K562 (cell line): ENCODE measurements at regions not wholly inside any gene's neighbourhood (a gene's known extent, or its start where the extent isn't known, plus 50 kb on each side); places are given as distances from the start of the nearest gene placed in this dataset.

Experiments used
- ATAC-seq: fragments of 200-7000 bp; cut with Tn5 transposase; 3 replicates; pipeline ENCODE4 v1.9.1; 2020; ENCODE audit warnings: moderate library complexity
- BruUV-seq: library from RNA; stranded (reverse); fragments of 400-500 nt; replicated peaks from 2 replicates; lab custom pipeline; 2021; lab: Mats Ljungman, UMichigan
- CTCF ChIA-PET: fragments of 300-600 bp; formaldehyde crosslinking; extraction: SDS; loops from one replicate; lab custom pipeline; 2021; ENCODE audit warnings: low intra/inter-chr PET ratio; lab: Yijun Ruan, JAX
- POLR2A ChIA-PET: fragments of 300-600, 350-650 bp; sonication (Branson Sonifier 250); formaldehyde crosslinking; extraction: SDS; loops from one replicate; lab custom pipeline; 2021; ENCODE audit warnings: antibody characterized with exemption, inconsistent platforms; lab: Yijun Ruan, JAX
- DNase-seq, 4 experiments: peaks; one replicate each; pipeline versions ENCODE4 v3.0.0 to v3.0.0-alpha.2; 2011 to 2018; ENCODE audit warnings: low spot score in 3 of 4, mixed read lengths in 3 of 4; ENCODE audit errors: extremely low read depth in 1 of 4
- FAIRE-seq: peaks from 2 replicates; lab custom pipeline; 2011; peaks lifted over from hg19 to GRCh38; lab: Jason Lieb, UNC
- H2AFZ ChIP-seq: 2 replicates; pipeline ENCODE4 v1.6.0; 2011; ENCODE audit warnings: low read depth, low read length, control low read depth, inconsistent platforms
- H3K27ac ChIP-seq: fragments of 200-600 bp; 3 replicates; pipeline ENCODE4 v1.8.0; 2011; ENCODE audit warnings: low read depth, mild to moderate bottlenecking, control low read depth, inconsistent platforms, low read length, moderate library complexity, mixed read lengths; ENCODE audit errors: extremely low read depth
- H3K27me3 ChIP-seq, 2 experiments: fragments of 300-600 bp in 1 of 2; 2 replicates in 1 of 2; 3 replicates in 1 of 2; pipeline versions ENCODE4 v1.6.0 to v1.8.0; 2011; ENCODE audit warnings: inconsistent platforms in 2 of 2, low read length in 2 of 2, mild to moderate bottlenecking in 1 of 2, mixed read lengths in 1 of 2, moderate library complexity in 1 of 2; ENCODE audit not compliant: control insufficient read depth in 2 of 2, insufficient read depth in 2 of 2
- H3K36me3 ChIP-seq: fragments of 300-600 bp; 3 replicates; pipeline ENCODE4 v1.8.0; 2011; ENCODE audit warnings: mild to moderate bottlenecking, low read length, inconsistent platforms; ENCODE audit not compliant: control insufficient read depth, insufficient read depth
- H3K4me1 ChIP-seq, 2 experiments: fragments of 200-600 bp in 1 of 2; replicated peaks in 1 of 2; 2 replicates in 1 of 2; 3 replicates in 1 of 2; pipeline versions ENCODE4 v1.5.1 to v1.8.0; 2011; ENCODE audit warnings: inconsistent platforms in 2 of 2, low read length in 2 of 2, mild to moderate bottlenecking in 1 of 2, mixed read lengths in 1 of 2, moderate library complexity in 1 of 2; ENCODE audit not compliant: control insufficient read depth in 2 of 2, insufficient read depth in 2 of 2
- H3K4me2 ChIP-seq: 2 replicates; pipeline ENCODE4 v1.6.1; 2011; ENCODE audit warnings: low read length, control low read depth, inconsistent platforms, mixed read lengths; ENCODE audit not compliant: insufficient read depth
- H3K4me3 ChIP-seq: fragments of 200-600 bp; sonication (generic), shearing (Covaris generic); 2 replicates; pipeline ENCODE4 v1.5.1; 2016; ENCODE audit warnings: control low read depth, inconsistent platforms
- H3K79me2 ChIP-seq: fragments of 200-600 bp; 3 replicates; pipeline ENCODE4 v1.8.0; 2011; ENCODE audit warnings: low read length, inconsistent platforms; ENCODE audit not compliant: control insufficient read depth, insufficient read depth
- H3K9ac ChIP-seq, 2 experiments: 2 replicates each; pipeline versions ENCODE4 v1.6.0 to v1.6.1; 2011; ENCODE audit warnings: low read depth in 2 of 2, low read length in 2 of 2, control low read depth in 1 of 2, inconsistent platforms in 1 of 2, mild to moderate bottlenecking in 1 of 2, mixed read lengths in 1 of 2; ENCODE audit not compliant: insufficient read depth in 1 of 2
- H3K9me1 ChIP-seq: one replicate; pipeline ENCODE4 v1.6.0; 2011; ENCODE audit warnings: inconsistent platforms, mild to moderate bottlenecking, low read length, moderate library complexity; ENCODE audit not compliant: control insufficient read depth, insufficient read depth
- H3K9me3 ChIP-seq: replicated peaks from 2 replicates; pipeline ENCODE4 v1.5.1; 2011; ENCODE audit warnings: low read depth, low read length, inconsistent platforms; ENCODE audit not compliant: control insufficient read depth, insufficient read depth
- H4K20me1 ChIP-seq: replicated peaks from 2 replicates; pipeline ENCODE4 v1.6.1; 2011; ENCODE audit warnings: low read length, inconsistent platforms, mixed read lengths; ENCODE audit not compliant: control insufficient read depth, insufficient read depth
- DDX20 ChIP-seq: fragments of 450-650 bp; IDR thresholded peaks from 2 replicates; pipeline ENCODE4 v1.6.1; 2016; ENCODE audit warnings: missing genetic modification characterization, low read depth, mild to moderate bottlenecking, missing compliant biosample characterization, moderate library complexity
- E2F3 ChIP-seq: fragments of 250-450 bp; sonication (Bioruptor Pico); IDR thresholded peaks from 2 replicates; pipeline ENCODE4 v1.4.0; 2020; ENCODE audit warnings: mild to moderate bottlenecking
- ETS1 ChIP-seq: conservative IDR thresholded peaks from 2 replicates; pipeline ENCODE4 v1.6.1; 2011; ENCODE audit warnings: low read depth, mild to moderate bottlenecking, low read length; ENCODE audit not compliant: control insufficient read depth
- EWSR1 ChIP-seq: fragments of 450-650 bp; IDR thresholded peaks from 2 replicates; pipeline ENCODE4 v1.6.1; 2018; ENCODE audit warnings: borderline replicate concordance, mild to moderate bottlenecking, low read depth, moderate library complexity; ENCODE audit not compliant: partially characterized antibody
- FOXJ3 ChIP-seq: sonication (generic); formaldehyde crosslinking; IDR thresholded peaks from 2 replicates; pipeline ENCODE4 v1.4.0; 2020; ENCODE audit warnings: mild to moderate bottlenecking, missing genetic modification reagents
- TEAD2 ChIP-seq: fragments of 450-650 bp; IDR thresholded peaks from 2 replicates; pipeline ENCODE4 v1.6.1; 2016; ENCODE audit warnings: missing genetic modification characterization, control low read depth, missing compliant biosample characterization
- ZFX ChIP-seq: sonication (generic); formaldehyde crosslinking; IDR thresholded peaks from 2 replicates; pipeline ENCODE4 v1.8.0; 2022; ENCODE audit warnings: mild to moderate bottlenecking, missing genetic modification reagents, moderate library complexity
- ZNF354B ChIP-seq: fragments of 250-450 bp; sonication (Bioruptor Pico); IDR thresholded peaks from 2 replicates; pipeline ENCODE4 v1.4.0; 2020
- ZNF696 ChIP-seq: fragments of 250-450 bp; sonication (Bioruptor Pico); conservative IDR thresholded peaks from 2 replicates; pipeline ENCODE4 v1.4.0; 2020; ENCODE audit warnings: mild to moderate bottlenecking, moderate library complexity
- WGBS: fragments of 100-300 bp; shearing (Covaris generic); methylation state at CpG from one replicate; pipeline ENCODE4 v1.1.6; 2016; ENCODE audit warnings: low coverage, mixed read lengths; ENCODE audit not compliant: insufficient coverage; ENCODE audit errors: missing lambda C conversion rate; 5-methylcytosine and 5-hydroxymethylcytosine counted together
- in situ Hi-C: fragments of 300-500 bp; cut with MboI; formaldehyde crosslinking; loops from 4 replicates; pipeline ENCODE4 v1.15.0; 2018; ENCODE audit warnings: inconsistent platforms, mixed read lengths
- intact Hi-C: fragments of 100-400 bp; cut with micrococcal nuclease; formaldehyde crosslinking; loops from 2 replicates; pipeline ENCODE4 v1.14.2; 2022

GRCh38 chr16:85265810-85266209 is 153.5 kb upstream of the CIBAR2 start:
- no peak overlapping the region for H3K4me3 ChIP-seq
- no peak overlapping the region for H3K4me2 ChIP-seq
- TF ChIP-seq ZNF354B (CRISPR knock-in tag) (no peak), ZNF696 (CRISPR knock-in tag) (no peak)
- H3K9me1 ChIP-seq: no peaks in the 10 kb centered on the region
- H4K20me1 ChIP-seq: peaks cover 74% of the 10 kb centered on the region
- intact Hi-C loops: no loop called here
- H3K27me3 ChIP-seq: no peaks in the 10 kb centered on the region
- H3K79me2 ChIP-seq: no peaks in the 10 kb centered on the region
- H2AFZ ChIP-seq: no peak overlapping the region
- no peaks in the 10 kb centered on the region for H3K36me3 ChIP-seq
- ChIA-PET CTCF (no interaction called here), POLR2A (no interaction called here)
- no peak for ATAC-seq
- no peak overlapping the region for H3K9ac ChIP-seq
- no peak overlapping the region for H3K27ac ChIP-seq
- H3K9me3 ChIP-seq: no peaks in the 10 kb centered on the region
- no peak for FAIRE-seq
- no peak for DNase-seq
- in situ Hi-C loops: no loop called here
- 80% methylated on average over 11 of the region's 11 CpGs for WGBS
- BruUV-seq: no TSS peak
- peaks cover 17 to 53% of the 10 kb centered on the region in 2 experiments; a peak in 4 of 5 replicates for H3K4me1 ChIP-seq

- Histone ChIP-seq H3K9ac (peak overlapping the region in 1 of 2 experiments; percentile 10; a peak in 2 of 4 replicates), H3K4me2 (no peak overlapping the region), H4K20me1 (peaks cover 74% of the 10 kb centered on the region), H3K79me2 (no peaks in the 10 kb centered on the region), H3K36me3 (no peaks in the 10 kb centered on the region), H3K9me1 (no peaks in the 10 kb centered on the region), H3K4me3 (no peak overlapping the region), H3K27me3 (no peaks in the 10 kb centered on the region), H3K9me3 (no peaks in the 10 kb centered on the region), H2AFZ (no peak overlapping the region), H3K4me1 (peaks cover 12 to 45% of the 10 kb centered on the region in 2 experiments; a peak in 4 of 5 replicates), H3K27ac (no peak overlapping the region)
- BruUV-seq: no TSS peak
- in situ Hi-C loops: no loop called here
- no peak for ATAC-seq
- WGBS: 46% methylated on average over 18 of the region's 18 CpGs
- intact Hi-C loops: no loop called here
- DNase-seq: no peak
- no peak for FAIRE-seq
- TF ChIP-seq EWSR1: no peak
- TF ChIP-seq FOXJ3 (CRISPR knock-in tag): no peak
- TF ChIP-seq ZFX: no peak
- TF ChIP-seq TEAD2 (tag): no peak
- TF ChIP-seq ETS1: no peak
- TF ChIP-seq DDX20 (tag): no peak
- TF ChIP-seq E2F3: no peak
- ChIA-PET CTCF (interaction anchor here (0.6 kb wide), 1 partner anchor 15 kb away, joined by 5 read pairs; no protein-coding TSS in a partner anchor), POLR2A (interaction anchor here (0.5 to 1.5 kb wide), 5 partner anchors 11 to 1402 kb away, joined by 3 to 7 read pairs (median 4); no protein-coding TSS in a partner anchor)
These were observed 154.6 kb upstream of the CIBAR2 start for GRCh38 chr16:85266857-85267256.
